Skeletal muscle cell (primary cell): ENCODE measurements at regions not wholly inside any gene's neighbourhood (a gene's known extent, or its start where the extent isn't known, plus 50 kb on each side); places are given as distances from the start of the nearest gene placed in this dataset.
"Not testable (repeated sequence)": the region's sequence is repeated elsewhere in the genome, so short reads cannot be mapped to it uniquely, and the experiment has no call there.

Experiments used
- DNase-seq: peaks from one replicate; pipeline ENCODE4 v3.0.0-alpha.2; 2010; ENCODE audit warnings: low read depth
- H3K4me3 ChIP-seq: 2 replicates; pipeline ENCODE4 v1.5.1; 2011; ENCODE audit warnings: low read depth, mild to moderate bottlenecking, control low read depth, low read length, moderate library complexity

DNA sequence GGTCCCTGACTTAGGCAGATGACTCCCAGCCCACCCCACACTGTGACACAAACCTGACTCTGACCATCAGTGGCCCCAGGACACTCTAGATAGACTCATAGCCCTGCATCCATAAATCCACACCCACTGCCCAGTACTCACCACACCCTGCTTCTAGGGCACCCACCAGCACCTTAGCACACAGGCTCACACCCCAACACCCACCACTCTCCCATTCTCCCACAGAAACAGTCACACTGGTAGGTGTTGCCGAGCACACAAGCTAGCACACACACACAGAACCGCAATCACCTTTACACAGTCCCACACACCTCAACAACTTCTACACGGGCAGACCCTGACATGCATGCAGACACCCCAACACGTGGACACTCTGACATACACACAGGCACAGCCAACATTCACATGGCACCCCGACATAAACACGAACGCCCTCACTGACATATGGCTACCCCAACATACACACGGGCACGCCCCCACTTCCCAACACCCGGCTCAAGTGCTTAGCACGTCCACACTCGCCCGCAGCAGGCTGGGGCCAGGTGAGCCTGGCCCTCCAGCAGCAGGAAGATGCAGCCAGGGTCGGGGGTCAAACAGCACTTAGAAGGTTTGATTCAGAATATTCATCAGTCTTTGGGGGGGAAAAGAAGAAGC, 105.5 kb upstream of the TARDBP start:
- no peak for DNase-seq
- H3K4me3 ChIP-seq = no peak overlapping the region

GRCh38 chr1:10908266-10908665, 104.2 kb upstream of the TARDBP start:
- no peak for DNase-seq
- H3K4me3 ChIP-seq = no peak overlapping the region

DNA sequence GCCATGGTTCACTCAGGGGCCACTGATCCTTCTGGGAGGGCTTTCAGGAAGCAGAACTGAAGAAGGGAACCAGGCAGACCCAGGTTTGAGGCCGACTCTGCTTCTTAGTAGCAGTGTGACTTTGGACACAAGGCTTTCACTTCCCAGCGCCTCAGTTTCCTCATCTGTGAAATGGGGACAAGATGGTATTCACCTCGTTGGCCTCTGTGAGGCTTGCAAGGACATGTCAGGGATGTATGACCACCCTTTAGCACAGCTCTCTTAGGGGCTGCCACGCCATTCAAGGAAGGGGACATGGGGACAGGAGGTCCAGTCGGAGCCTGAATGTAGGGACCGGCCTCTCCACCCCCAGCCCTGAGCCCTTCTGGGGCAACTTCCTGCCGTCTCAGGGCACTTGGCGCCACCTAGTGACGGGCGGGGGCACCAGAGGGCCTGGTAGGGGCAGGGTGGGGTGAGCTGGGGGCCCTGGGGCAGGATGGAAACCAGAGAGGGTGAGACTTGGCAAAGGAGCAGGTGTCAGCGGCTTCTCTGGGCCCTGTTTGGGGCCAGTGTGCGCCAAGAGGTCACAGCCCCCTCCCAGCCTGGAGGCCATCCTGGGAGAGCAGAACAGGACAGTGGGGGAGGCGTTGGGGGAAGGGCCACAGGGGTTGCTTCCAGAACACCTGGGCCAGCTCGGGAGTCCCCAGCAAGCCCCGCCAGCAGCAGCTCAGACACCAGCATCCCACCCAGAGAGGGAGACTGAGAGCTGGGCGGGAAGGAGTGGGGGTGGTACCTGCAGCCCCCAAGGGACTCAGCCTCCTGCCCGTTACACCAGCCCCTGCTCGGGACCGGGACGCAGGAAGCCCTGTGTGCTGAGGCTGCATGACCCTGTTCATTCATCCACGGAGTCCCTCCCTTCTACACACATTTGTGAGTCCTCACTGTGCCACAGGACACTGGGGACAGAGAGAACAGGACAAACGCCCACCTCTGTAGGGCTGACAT, 102.5 kb upstream of the TARDBP start:
- H3K4me3 ChIP-seq = no peak overlapping the region
- no peak for DNase-seq

- no peak for DNase-seq
- H3K4me3 ChIP-seq = no peak overlapping the region
Observed at GRCh38 chr1:10910681-10911489, 101.6 kb upstream of the TARDBP start.

DNA sequence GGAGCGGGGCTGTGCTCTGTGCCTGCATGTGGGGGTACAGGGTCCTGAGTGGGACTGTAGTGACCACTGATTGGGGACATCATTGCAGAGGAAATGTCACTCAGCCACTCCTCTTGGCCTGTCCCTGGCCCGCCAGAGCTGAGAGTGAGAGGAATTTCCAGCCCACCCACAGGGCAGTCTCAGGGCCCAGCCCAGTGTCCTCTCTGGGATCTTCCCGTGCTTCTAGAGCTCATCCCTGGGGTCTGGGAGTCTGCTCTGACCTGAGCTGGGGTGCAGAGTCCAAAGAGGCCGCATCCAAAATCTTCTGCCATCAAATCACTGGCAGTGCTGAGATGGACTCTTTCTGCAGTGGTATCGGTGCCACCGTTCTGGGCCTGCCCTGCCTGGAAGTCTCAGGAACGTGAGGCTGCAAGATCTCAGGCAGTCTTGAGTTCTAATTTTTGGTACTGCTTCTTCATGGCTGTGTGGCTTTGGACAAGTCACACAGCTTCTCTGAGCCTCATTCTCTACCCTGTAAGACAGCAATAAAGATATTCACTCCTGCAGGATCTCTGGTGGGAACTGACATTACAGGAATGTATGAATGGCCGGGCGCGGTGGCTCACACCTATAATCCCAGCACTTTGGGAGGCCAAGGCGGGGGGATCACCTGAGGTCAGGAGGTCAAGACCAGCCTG, 100.8 kb upstream of the TARDBP start:
- no peak overlapping the region for H3K4me3 ChIP-seq
- no peak for DNase-seq

DNA sequence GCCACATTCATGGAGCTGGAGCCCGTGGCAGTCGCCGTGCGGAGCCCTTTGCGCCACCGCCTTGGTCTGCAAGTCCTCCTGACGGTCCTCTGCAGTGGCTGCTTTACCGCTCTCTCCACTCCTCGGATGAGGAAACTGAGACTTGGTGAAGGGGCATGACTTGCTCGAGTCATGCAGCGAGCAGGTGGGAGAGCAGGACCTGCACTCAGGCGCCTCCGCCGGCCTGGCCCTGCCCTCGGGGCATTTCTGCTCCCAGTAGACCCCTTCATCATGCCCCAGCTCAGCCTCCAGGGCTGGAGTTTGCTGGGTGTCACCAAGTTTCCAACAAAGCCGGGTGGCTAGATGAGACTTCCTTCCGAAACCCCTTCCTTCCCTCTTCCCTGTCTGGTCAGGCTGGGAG, 100.0 kb upstream of the TARDBP start:
- no peak for DNase-seq
- no peak overlapping the region for H3K4me3 ChIP-seq

DNA sequence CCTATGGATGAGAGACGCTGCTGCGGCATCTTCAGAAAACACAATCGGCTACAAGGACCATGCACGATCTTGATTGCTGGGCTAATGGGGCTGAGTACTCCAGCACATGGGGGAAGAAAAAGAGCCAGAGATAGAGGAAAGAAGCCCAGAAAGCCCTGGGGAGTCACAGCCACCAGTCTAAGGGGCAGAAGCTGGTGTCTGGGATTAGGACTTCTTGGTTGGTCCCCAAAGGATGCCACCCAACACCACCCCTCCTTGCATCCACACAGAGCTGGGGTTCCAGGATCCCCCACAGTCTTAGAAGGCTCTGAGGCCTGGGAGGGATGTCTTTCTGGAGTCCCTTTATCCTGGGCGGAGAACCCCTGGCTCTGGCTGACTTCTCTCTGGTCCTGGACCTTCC, 98.4 kb upstream of the TARDBP start:
- no peak for DNase-seq
- H3K4me3 ChIP-seq = no peak overlapping the region

DNA sequence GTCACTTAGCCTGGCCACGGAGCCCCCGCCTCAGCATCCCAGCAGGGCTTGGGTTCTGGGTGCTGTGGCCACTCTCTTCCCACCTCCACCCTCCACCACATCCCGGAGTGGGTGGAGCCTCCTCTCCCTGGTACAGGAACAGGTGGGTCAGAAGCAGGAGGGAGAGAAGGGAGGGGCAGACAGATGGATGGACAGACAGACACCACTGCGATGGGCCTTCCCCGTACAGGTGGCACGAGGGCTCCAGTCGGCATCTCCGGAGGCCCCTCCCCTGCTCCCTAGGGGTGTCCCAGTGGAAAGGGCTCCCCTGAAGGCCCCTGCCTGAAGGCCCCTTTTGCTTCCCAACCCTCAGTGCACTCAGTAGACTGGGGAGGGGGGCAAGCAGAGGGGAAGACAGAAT, 96.9 kb upstream of the TARDBP start:
- no peak overlapping the region for H3K4me3 ChIP-seq
- no peak for DNase-seq

- no peak for DNase-seq
- no peak overlapping the region for H3K4me3 ChIP-seq
Observed at GRCh38 chr1:10916311-10916710, 96.1 kb upstream of the TARDBP start.

DNA sequence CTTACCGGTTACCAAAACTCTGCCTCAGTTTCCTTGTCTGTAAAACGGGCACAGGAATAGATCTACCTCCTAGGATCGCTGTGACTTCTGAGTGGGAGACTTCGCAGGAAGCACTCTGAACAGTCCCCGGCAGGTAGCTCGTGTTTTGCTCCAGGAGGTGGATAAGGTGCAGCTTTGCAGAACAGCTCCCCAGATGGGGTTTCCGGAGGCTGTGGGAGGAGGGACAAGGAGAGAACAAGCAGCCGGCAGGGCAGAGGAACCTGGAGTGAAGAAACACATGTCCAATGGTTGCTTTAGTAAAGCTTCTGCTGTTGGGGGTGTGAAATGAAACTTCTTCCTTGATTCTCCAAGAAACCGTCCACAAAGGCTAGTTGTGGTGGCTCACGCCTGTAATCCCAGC, 95.5 kb upstream of the TARDBP start:
- no peak for DNase-seq
- no peak overlapping the region for H3K4me3 ChIP-seq

DNA sequence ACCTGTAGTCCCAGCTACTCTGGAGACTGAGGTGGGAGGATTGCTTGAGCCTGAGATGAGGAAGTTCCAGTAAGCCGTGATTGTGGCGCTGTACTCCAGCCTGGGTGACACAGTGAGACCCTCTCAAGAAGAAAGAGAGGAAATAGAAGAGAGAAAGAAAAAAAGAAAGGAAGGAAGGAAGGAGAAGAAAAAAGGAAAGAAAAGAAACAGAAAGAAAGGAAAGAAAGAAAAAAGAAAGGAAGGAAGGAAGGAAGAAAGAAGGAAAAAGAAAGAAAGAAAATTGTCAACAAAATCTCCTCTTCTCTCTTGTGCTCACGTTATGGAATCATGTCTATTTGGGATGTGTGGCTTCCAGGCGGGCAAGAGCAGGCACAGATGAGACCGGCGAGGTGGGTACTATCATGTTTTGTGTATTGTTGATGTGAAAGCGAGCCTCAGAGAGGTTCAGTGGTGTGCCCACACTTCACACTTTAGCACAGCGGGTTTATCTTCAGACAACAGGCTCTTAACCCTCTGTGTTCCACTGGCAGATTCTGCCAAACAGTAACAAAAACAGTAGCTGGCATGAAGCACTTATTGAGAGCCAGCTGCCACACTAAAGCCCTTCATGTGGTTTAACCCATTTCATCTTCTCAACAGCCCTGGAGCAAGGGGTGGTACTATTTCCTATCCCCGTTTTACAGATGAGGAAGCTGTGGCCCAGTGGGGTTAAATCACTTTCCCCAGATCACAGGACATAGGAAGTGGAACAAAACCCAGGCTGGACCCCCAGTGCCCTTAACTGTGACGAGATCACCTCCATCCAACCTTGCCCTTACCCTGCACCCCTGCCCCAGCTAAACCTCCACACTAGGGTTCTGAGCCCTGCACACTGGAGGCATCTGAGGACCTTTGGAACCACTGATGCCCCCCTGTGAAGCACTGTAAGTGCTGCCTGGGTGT, 94.7 kb upstream of the TARDBP start:
- no peak overlapping the region for H3K4me3 ChIP-seq

DNA sequence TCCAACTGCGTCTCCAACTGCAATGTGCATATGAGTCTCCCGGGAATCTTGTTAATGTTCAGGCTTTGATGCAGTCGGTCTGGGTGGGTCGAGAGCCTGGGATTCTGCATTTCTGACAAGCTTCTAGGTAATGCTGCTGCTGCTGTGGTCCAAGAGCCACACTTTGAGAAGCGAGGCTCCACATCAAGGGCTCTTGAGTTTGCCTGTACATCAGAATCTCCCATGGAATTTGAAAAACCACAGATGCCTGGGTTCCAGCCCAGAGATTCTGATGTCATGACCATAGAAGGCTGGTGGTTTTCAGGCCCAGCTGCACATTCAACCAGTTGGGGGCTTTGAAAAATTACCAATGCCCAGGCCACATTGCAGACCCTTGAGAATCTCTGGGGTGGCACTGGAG, 93.9 kb upstream of the TARDBP start:
- no peak overlapping the region for H3K4me3 ChIP-seq
- DNase-seq = no peak

More for the DNA sequence above, 94.7 kb upstream of the TARDBP start:
- DNase-seq = no peak

GRCh38 chr1:10920063-10920626, 92.3 kb upstream of the TARDBP start:
- no peak for DNase-seq
- H3K4me3 ChIP-seq = no peak overlapping the region

DNA sequence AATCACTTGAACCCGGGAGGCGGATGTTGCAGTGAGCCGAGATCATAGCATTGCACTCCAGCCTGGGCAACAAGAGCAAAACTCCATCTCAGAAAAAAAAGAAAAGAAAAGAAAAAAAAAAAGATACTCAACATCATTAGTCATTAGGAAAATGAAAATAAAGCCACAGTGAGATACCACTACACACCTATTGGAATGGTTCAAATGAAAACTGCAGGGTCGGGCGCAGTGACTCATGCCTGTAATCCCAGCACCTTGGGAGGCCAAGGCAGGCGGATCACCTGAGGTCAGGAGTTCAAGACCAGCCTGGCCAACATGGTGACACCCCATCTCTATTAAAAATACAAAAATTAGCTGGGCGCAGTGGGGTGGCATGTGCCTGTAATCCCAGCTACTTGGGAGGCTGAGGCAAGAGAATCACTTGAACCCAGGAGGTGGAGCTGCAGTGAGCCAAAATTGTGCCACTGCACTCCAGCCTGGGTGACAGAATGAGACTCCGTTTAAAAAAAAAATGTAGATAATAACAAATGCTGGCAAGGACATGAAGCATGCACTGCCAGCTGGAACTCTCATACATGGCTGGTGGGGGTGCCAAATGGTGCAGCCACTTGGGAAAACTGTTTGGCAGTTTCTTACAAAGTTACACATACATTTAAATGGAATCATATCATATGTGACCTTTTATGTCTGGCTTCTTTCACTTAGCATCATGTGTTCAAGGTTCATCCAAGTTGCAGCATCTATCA, 90.0 kb upstream of the TARDBP start:
- not testable (repeated sequence) for DNase-seq, H3K4me3 ChIP-seq

- H3K4me3 ChIP-seq = no peak overlapping the region
- DNase-seq = no peak
Observed at GRCh38 chr1:10924030-10924429, 88.4 kb upstream of the TARDBP start.

DNA sequence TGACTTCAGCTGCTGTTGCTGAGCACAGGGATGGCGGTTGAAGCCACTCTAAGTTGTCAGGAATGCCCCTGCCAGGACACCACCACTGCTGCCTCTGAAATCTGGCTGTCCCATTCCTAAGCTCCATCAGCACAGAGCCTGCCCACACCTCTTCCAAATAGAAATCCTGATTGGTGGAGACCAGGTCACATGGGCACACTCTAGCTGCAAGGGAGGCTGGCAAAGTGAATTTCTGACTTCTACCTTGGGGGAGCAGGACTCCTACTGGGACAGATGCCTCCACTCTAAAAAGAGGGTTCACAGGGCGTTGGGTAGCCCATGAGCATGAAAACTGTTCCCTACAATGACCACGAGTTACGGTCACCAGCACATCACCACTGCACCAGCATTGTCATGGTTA, 83.8 kb upstream of the TARDBP start:
- H3K4me3 ChIP-seq = no peak overlapping the region

GRCh38 chr1:10932088-10932487, 80.4 kb upstream of the TARDBP start:
- H3K4me3 ChIP-seq = no peak overlapping the region
- no peak for DNase-seq

More for the DNA sequence above, 83.8 kb upstream of the TARDBP start:
- no peak for DNase-seq
